HEK293 (cell line): ENCODE measurements at regions not wholly inside any gene's neighbourhood (a gene's known extent, or its start where the extent isn't known, plus 50 kb on each side); places are given as distances from the start of the nearest gene placed in this dataset.

Source experiments
- EGR2 ChIP-seq: fragments of 450-650 bp; formaldehyde crosslinking; IDR thresholded peaks from 2 replicates; pipeline ENCODE4 v1.5.1; 2016; ENCODE audit warnings: low read depth, missing biosample characterization, missing genetic modification characterization
- SP7 ChIP-seq: fragments of 450-650 bp; formaldehyde crosslinking; IDR thresholded peaks from 2 replicates; pipeline ENCODE4 v1.5.1; 2016; ENCODE audit warnings: missing biosample characterization, missing genetic modification characterization
- YY1 ChIP-seq: fragments of 450-650 bp; formaldehyde crosslinking; IDR thresholded peaks from 2 replicates; pipeline ENCODE4 v1.5.1; 2018; ENCODE audit warnings: missing biosample characterization, missing genetic modification characterization
- ZBTB1 ChIP-seq: fragments of 450-650 bp; formaldehyde crosslinking; IDR thresholded peaks from 2 replicates; pipeline ENCODE4 v1.5.1; 2016; ENCODE audit warnings: missing biosample characterization, missing genetic modification characterization
- ZNF707 ChIP-seq: fragments of 450-650 bp; formaldehyde crosslinking; IDR thresholded peaks from 2 replicates; pipeline ENCODE4 v1.5.1; 2016; ENCODE audit warnings: missing biosample characterization, missing genetic modification characterization
- TF ChIP-seq, protein P1 (sequence below): fragments of 450-650 bp; formaldehyde crosslinking; IDR thresholded peaks from 2 replicates; pipeline ENCODE4 v1.5.1; 2017; ENCODE audit warnings: missing biosample characterization, missing genetic modification characterization
- TF ChIP-seq, protein P2 (sequence below): fragments of 450-650 bp; formaldehyde crosslinking; IDR thresholded peaks from 2 replicates; pipeline ENCODE4 v1.5.1; 2016; ENCODE audit warnings: missing biosample characterization, missing genetic modification characterization
- TF ChIP-seq, protein P3 (sequence below): fragments of 450-650 bp; formaldehyde crosslinking; IDR thresholded peaks from 2 replicates; pipeline ENCODE4 v1.5.1; 2016; ENCODE audit warnings: missing biosample characterization, missing genetic modification characterization
- TF ChIP-seq, protein P4 (sequence below): fragments of 450-650 bp; formaldehyde crosslinking; IDR thresholded peaks from 2 replicates; pipeline ENCODE4 v1.5.1; 2016; ENCODE audit warnings: missing biosample characterization, missing genetic modification characterization
- TF ChIP-seq, protein P5 (sequence below): fragments of 450-650 bp; formaldehyde crosslinking; IDR thresholded peaks from 2 replicates; pipeline ENCODE4 v1.5.1; 2017; ENCODE audit warnings: missing biosample characterization, missing genetic modification characterization

DNA sequence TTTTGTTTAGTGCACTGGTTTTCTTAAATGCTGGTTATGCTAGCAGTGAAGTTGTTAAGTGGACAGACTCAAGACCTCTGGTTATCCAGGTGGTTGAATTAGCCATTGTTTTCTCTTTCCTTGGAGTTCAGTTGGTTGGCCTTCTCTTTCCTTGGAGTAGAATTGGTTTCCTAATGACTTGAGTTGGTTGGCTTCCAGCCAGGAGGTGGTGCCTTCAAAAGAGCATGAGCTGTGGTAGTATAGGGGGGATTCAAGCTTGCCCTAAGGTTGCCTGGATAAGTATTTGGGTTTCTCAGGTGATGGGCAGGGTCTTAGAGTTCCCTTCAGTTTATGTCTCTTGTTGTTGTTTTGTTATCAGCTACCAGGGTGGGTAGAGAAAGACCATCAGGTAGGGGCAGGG is 92.5 kb downstream of the ATP23 start:
- TF ChIP-seq, protein P1, sequence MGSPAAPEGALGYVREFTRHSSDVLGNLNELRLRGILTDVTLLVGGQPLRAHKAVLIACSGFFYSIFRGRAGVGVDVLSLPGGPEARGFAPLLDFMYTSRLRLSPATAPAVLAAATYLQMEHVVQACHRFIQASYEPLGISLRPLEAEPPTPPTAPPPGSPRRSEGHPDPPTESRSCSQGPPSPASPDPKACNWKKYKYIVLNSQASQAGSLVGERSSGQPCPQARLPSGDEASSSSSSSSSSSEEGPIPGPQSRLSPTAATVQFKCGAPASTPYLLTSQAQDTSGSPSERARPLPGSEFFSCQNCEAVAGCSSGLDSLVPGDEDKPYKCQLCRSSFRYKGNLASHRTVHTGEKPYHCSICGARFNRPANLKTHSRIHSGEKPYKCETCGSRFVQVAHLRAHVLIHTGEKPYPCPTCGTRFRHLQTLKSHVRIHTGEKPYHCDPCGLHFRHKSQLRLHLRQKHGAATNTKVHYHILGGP (tag by site-specific recombination), result no peak
- TF ChIP-seq, protein P2, sequence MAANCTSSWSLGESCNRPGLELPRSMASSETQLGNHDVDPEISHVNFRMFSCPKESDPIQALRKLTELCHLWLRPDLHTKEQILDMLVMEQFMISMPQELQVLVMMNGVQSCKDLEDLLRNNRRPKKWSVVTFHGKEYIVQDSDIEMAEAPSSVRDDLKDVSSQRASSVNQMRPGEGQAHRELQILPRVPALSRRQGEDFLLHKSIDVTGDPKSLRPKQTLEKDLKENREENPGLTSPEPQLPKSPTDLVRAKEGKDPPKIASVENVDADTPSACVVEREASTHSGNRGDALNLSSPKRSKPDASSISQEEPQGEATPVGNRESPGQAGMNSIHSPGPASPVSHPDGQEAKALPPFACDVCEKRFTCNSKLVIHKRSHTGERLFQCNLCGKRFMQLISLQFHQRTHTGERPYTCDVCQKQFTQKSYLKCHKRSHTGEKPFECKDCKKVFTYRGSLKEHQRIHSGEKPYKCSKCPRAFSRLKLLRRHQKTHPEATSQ (tag by site-specific recombination), result no peak
- TF ChIP-seq, protein P3, sequence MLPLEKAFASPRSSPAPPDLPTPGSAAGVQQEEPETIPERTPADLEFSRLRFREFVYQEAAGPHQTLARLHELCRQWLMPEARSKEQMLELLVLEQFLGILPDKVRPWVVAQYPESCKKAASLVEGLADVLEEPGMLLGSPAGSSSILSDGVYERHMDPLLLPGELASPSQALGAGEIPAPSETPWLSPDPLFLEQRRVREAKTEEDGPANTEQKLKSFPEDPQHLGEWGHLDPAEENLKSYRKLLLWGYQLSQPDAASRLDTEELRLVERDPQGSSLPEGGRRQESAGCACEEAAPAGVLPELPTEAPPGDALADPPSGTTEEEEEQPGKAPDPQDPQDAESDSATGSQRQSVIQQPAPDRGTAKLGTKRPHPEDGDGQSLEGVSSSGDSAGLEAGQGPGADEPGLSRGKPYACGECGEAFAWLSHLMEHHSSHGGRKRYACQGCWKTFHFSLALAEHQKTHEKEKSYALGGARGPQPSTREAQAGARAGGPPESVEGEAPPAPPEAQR (tag by site-specific recombination), result no peak
- TF ChIP-seq ZBTB1 (tag by site-specific recombination) (no peak), EGR2 (no peak), SP7 (tag by site-specific recombination) (no peak), ZNF707 (tag by site-specific recombination) (no peak), YY1 (tag by site-specific recombination) (no peak)
- TF ChIP-seq, protein P4, sequence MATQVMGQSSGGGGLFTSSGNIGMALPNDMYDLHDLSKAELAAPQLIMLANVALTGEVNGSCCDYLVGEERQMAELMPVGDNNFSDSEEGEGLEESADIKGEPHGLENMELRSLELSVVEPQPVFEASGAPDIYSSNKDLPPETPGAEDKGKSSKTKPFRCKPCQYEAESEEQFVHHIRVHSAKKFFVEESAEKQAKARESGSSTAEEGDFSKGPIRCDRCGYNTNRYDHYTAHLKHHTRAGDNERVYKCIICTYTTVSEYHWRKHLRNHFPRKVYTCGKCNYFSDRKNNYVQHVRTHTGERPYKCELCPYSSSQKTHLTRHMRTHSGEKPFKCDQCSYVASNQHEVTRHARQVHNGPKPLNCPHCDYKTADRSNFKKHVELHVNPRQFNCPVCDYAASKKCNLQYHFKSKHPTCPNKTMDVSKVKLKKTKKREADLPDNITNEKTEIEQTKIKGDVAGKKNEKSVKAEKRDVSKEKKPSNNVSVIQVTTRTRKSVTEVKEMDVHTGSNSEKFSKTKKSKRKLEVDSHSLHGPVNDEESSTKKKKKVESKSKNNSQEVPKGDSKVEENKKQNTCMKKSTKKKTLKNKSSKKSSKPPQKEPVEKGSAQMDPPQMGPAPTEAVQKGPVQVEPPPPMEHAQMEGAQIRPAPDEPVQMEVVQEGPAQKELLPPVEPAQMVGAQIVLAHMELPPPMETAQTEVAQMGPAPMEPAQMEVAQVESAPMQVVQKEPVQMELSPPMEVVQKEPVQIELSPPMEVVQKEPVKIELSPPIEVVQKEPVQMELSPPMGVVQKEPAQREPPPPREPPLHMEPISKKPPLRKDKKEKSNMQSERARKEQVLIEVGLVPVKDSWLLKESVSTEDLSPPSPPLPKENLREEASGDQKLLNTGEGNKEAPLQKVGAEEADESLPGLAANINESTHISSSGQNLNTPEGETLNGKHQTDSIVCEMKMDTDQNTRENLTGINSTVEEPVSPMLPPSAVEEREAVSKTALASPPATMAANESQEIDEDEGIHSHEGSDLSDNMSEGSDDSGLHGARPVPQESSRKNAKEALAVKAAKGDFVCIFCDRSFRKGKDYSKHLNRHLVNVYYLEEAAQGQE (tag by site-specific recombination), result no peak
- TF ChIP-seq, protein P5, sequence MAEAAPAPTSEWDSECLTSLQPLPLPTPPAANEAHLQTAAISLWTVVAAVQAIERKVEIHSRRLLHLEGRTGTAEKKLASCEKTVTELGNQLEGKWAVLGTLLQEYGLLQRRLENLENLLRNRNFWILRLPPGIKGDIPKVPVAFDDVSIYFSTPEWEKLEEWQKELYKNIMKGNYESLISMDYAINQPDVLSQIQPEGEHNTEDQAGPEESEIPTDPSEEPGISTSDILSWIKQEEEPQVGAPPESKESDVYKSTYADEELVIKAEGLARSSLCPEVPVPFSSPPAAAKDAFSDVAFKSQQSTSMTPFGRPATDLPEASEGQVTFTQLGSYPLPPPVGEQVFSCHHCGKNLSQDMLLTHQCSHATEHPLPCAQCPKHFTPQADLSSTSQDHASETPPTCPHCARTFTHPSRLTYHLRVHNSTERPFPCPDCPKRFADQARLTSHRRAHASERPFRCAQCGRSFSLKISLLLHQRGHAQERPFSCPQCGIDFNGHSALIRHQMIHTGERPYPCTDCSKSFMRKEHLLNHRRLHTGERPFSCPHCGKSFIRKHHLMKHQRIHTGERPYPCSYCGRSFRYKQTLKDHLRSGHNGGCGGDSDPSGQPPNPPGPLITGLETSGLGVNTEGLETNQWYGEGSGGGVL (tag by site-specific recombination), result no peak
